Ishikawa (cell line): ENCODE measurements at regions not wholly inside any gene's neighbourhood (a gene's known extent, or its start where the extent isn't known, plus 50 kb on each side); places are given as distances from the start of the nearest gene placed in this dataset.

Experiments
- CEBPB ChIP-seq: IDR thresholded peaks from 2 replicates; pipeline ENCODE4 v1.6.1; 2012
- CREB1 ChIP-seq: IDR thresholded peaks from 2 replicates; pipeline ENCODE4 v1.6.1; 2012; ENCODE audit warnings: low read depth
- EGR1 ChIP-seq: IDR thresholded peaks from 2 replicates; pipeline ENCODE4 v1.6.1; 2012
- EP300 ChIP-seq: IDR thresholded peaks from 2 replicates; pipeline ENCODE4 v1.6.1; 2012; ENCODE audit warnings: borderline replicate concordance
- FOXM1 ChIP-seq: IDR thresholded peaks from 2 replicates; pipeline ENCODE4 v1.6.1; 2012; ENCODE audit warnings: low read depth, borderline replicate concordance
- NFIC ChIP-seq: IDR thresholded peaks from 2 replicates; pipeline ENCODE4 v1.6.1; 2012
- RAD21 ChIP-seq: IDR thresholded peaks from 2 replicates; pipeline ENCODE4 v1.6.1; 2012; ENCODE audit warnings: low read depth
- TAF1 ChIP-seq: IDR thresholded peaks from 2 replicates; pipeline ENCODE4 v1.6.1; 2012; ENCODE audit warnings: low read depth, mild to moderate bottlenecking
- TCF12 ChIP-seq: IDR thresholded peaks from 2 replicates; pipeline ENCODE4 v1.6.1; 2012; ENCODE audit warnings: low read depth
- TEAD4 ChIP-seq: IDR thresholded peaks from 2 replicates; pipeline ENCODE4 v1.6.1; 2012
- YY1 ChIP-seq: IDR thresholded peaks from 2 replicates; pipeline ENCODE4 v1.6.1; 2012; ENCODE audit warnings: low read depth
- ZBTB7A ChIP-seq: IDR thresholded peaks from 2 replicates; pipeline ENCODE4 v1.6.1; 2012; ENCODE audit warnings: low read depth
- TF ChIP-seq, protein P1 (sequence below): IDR thresholded peaks from 2 replicates; pipeline ENCODE4 v1.6.1; 2012
- TF ChIP-seq, protein P2 (sequence below): IDR thresholded peaks from 2 replicates; pipeline ENCODE4 v1.6.1; 2012; ENCODE audit warnings: low read depth, mild to moderate bottlenecking
- TF ChIP-seq, protein P3 (sequence below): IDR thresholded peaks from 2 replicates; pipeline ENCODE4 v1.6.1; 2012

DNA sequence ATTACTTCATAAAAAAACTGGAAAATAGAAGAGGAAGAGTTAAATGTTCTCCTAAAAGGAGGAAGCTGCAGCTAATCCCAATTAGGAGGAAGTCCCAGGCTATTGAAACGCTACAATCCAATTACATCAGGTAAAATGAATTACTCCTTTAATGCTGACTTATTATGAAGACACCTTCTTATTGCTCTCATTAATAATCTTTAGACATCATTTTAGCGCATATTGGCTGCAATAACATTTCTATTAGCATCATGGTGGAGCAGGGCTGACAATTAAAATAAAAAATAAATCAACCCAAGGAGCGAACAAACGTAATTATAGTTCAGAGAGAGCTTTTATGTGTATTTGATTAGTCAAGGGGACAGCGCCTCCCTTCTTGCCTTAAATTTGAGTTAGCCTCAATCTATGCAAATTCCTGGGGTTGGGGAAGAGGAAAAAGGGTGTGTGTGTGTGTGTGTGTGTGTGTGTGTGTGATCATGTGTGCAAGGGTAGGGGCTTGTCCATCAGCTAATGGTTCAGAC, 109.0 kb upstream of the IRX6 start:
- TF ChIP-seq CREB1 (no peak), NFIC (no peak), YY1 (no peak), TAF1 (no peak)
- TF ChIP-seq, protein P1, sequence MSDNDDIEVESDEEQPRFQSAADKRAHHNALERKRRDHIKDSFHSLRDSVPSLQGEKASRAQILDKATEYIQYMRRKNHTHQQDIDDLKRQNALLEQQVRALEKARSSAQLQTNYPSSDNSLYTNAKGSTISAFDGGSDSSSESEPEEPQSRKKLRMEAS, result no peak

DNA sequence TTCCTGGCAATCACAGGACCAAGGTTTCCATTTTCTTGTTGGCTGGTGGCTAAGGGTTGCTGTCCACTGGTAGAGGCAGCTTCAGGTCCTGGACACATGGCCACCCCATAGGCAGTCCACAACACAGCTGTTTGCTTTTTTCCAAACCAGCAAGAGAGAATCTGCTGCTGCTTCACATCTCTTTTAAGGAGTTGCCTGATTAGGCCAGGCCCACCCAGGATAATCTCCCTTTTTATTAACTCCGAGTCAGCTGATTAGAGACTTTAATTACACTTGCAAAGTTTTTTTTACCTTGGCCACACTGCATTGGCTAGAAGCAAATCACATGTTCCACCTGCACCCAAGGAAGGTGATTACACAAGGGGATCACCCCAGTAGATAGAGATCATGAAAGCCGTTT, 106.6 kb upstream of the IRX6 start:
- no peak for TF ChIP-seq EP300
- TF ChIP-seq ZBTB7A, result no peak
- no peak for TF ChIP-seq TCF12
- TF ChIP-seq, protein P2, sequence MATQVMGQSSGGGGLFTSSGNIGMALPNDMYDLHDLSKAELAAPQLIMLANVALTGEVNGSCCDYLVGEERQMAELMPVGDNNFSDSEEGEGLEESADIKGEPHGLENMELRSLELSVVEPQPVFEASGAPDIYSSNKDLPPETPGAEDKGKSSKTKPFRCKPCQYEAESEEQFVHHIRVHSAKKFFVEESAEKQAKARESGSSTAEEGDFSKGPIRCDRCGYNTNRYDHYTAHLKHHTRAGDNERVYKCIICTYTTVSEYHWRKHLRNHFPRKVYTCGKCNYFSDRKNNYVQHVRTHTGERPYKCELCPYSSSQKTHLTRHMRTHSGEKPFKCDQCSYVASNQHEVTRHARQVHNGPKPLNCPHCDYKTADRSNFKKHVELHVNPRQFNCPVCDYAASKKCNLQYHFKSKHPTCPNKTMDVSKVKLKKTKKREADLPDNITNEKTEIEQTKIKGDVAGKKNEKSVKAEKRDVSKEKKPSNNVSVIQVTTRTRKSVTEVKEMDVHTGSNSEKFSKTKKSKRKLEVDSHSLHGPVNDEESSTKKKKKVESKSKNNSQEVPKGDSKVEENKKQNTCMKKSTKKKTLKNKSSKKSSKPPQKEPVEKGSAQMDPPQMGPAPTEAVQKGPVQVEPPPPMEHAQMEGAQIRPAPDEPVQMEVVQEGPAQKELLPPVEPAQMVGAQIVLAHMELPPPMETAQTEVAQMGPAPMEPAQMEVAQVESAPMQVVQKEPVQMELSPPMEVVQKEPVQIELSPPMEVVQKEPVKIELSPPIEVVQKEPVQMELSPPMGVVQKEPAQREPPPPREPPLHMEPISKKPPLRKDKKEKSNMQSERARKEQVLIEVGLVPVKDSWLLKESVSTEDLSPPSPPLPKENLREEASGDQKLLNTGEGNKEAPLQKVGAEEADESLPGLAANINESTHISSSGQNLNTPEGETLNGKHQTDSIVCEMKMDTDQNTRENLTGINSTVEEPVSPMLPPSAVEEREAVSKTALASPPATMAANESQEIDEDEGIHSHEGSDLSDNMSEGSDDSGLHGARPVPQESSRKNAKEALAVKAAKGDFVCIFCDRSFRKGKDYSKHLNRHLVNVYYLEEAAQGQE, result no peak
- TF ChIP-seq RAD21, result no peak
- TF ChIP-seq, protein P3, sequence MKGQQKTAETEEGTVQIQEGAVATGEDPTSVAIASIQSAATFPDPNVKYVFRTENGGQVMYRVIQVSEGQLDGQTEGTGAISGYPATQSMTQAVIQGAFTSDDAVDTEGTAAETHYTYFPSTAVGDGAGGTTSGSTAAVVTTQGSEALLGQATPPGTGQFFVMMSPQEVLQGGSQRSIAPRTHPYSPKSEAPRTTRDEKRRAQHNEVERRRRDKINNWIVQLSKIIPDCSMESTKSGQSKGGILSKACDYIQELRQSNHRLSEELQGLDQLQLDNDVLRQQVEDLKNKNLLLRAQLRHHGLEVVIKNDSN, result no peak
- no peak for TF ChIP-seq FOXM1
- TF ChIP-seq NFIC, result no peak
- TF ChIP-seq, protein P1, result no peak

DNA sequence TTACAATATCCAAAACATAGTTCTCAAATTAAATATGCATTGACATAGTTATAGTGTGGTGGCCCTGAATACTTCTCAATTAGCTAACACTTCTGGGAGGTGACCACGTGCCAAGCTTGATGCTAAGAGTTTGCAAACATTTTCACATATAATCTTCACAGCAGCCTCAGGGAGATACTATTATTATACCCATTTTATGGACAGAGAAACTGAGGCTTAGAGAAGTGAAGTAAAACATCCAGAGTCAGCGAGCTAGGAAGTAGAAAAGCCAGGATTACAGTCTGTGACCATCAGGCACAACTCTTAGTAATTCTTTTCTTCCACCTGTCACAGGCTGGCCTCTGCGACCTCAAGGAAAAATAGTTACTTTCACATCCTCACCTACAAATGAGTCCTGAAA, 102.2 kb upstream of the IRX6 start:
- TF ChIP-seq TCF12 (no peak), FOXM1 (no peak), CREB1 (no peak), RAD21 (no peak), TEAD4 (no peak), EGR1 (no peak), YY1 (no peak), EP300 (no peak), NFIC (no peak), ZBTB7A (no peak), TAF1 (no peak), CEBPB (no peak)
- TF ChIP-seq, protein P1, result no peak
- TF ChIP-seq, protein P2, result no peak
- TF ChIP-seq, protein P3, result no peak

DNA sequence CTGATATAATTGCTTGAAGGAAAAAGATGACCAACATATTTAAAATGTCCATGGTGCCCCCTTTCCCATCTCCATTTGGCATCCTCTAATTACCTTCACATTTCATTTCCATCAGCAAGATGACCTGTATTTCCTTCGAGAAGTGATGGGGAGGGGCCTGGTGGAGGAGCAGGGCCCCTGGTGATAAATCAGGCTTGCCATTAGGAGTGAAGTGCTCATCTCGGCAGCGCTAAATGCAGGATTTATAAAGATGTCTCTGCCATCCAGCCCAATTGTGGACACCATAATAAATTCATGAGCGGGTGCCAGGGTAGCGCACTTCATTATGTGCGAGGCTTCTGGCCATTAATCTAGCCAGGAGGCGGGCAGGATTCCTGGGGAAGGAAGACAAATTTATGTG, 101.5 kb upstream of the IRX6 start:
- no peak for TF ChIP-seq NFIC
- TF ChIP-seq CREB1, result no peak
- TF ChIP-seq ZBTB7A, result no peak
- TF ChIP-seq TAF1, result no peak

DNA sequence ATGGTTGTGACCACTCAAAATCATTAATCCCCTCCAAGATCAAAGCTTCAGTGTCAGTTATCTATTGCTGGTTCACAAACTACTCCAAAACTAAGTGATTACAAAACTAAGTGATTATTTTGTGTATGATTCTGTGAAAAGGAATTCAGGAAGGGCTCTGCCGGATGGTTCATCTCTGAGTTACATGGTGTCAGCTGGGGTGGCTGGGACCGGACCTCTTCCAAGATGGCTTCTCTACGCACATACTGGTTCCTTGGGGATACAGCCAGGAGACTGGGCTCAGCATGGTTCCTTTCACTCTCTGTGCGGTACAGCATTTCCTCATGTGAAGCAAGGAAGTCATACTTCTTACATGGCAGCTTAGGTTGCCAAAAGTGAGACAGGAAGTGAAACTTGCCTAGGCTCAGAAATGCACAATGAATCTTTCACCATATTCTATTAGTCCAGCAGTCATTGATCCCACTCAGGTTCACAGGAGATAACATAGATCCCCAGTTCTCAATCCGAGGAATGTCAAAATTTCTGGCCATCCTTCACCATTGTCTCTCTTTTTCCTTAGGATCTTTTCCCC, 97.9 kb upstream of the IRX6 start:
- TF ChIP-seq CEBPB (no peak), CREB1 (no peak), YY1 (no peak), EP300 (no peak)
- TF ChIP-seq, protein P1, result no peak

DNA sequence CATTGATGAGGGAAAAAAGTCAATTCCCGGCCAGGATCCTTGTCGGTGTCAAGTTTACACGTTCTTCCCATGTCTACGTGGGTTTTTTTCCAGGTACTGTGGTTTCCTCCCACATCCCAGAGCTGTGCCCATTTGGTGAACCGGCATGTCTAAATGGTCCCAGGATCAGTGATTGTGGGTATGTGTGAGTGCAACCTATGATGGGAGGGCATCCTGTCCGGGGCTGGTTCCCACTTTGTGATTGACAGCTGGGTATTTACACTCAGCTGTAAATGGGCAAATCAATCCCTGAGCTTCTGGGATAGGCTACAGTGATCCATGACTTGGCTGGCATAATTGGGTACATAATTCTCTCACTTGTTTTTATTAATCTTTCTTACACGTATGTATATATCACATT, 91.2 kb upstream of the IRX6 start:
- TF ChIP-seq EP300, result no peak
- TF ChIP-seq EGR1, result no peak
- TF ChIP-seq YY1, result no peak
- TF ChIP-seq CEBPB, result no peak
- TF ChIP-seq, protein P2, result no peak
- TF ChIP-seq TAF1, result no peak
